Karpas-422 (cell line): ENCODE measurements at regions not wholly inside any gene's neighbourhood (a gene's known extent, or its start where the extent isn't known, plus 50 kb on each side); places are given as distances from the start of the nearest gene placed in this dataset.
"Not testable (repeated sequence)": the region's sequence is repeated elsewhere in the genome, so short reads cannot be mapped to it uniquely, and the experiment has no call there.

Source experiments
- DNase-seq: peaks from one replicate; pipeline ENCODE4 v3.0.0-alpha.2; 2015
- H2AFZ ChIP-seq: fragments of 200-600 bp; sonication (generic); 2 replicates; pipeline ENCODE4 v1.6.1; 2014; ENCODE audit warnings: antibody characterized with exemption, low read length, mixed read lengths
- H3K27ac ChIP-seq: fragments of 200-600 bp; sonication (generic); 2 replicates; pipeline ENCODE4 v1.5.1; 2014; ENCODE audit warnings: mild to moderate bottlenecking, low read length, moderate library complexity
- H3K27me3 ChIP-seq: fragments of 200-600 bp; sonication (generic); 2 replicates; pipeline ENCODE4 v1.6.1; 2014; ENCODE audit warnings: low read length, mixed read lengths
- H3K36me3 ChIP-seq: fragments of 200-600 bp; sonication (generic); 2 replicates; pipeline ENCODE4 v1.6.1; 2014; ENCODE audit warnings: low read length, mixed read lengths; ENCODE audit not compliant: insufficient read depth
- H3K4me1 ChIP-seq: fragments of 200-600 bp; sonication (generic); 2 replicates; pipeline ENCODE4 v1.6.1; 2014; ENCODE audit warnings: mild to moderate bottlenecking, low read length, mixed read lengths
- H3K4me2 ChIP-seq: fragments of 200-600 bp; sonication (generic); 2 replicates; pipeline ENCODE4 v1.6.1; 2014; ENCODE audit warnings: low read length, low read depth, mild to moderate bottlenecking; ENCODE audit not compliant: poor library complexity, severe bottlenecking
- H3K4me3 ChIP-seq: fragments of 200-600 bp; sonication (generic); 2 replicates; pipeline ENCODE4 v1.5.1; 2014; ENCODE audit warnings: mild to moderate bottlenecking, antibody characterized with exemption, low read length, mixed read lengths
- H3K79me2 ChIP-seq: fragments of 200-600 bp; sonication (generic); 2 replicates; pipeline ENCODE4 v1.6.1; 2014; ENCODE audit warnings: mild to moderate bottlenecking, low read length, mixed read lengths
- H3K9ac ChIP-seq: fragments of 200-600 bp; sonication (generic); 2 replicates; pipeline ENCODE4 v1.6.0; 2014; ENCODE audit warnings: low read length
- H3K9me2 ChIP-seq: fragments of 200-600 bp; sonication (generic), shearing (Covaris generic); replicated peaks from 2 replicates; pipeline ENCODE4 v1.6.0; 2014; ENCODE audit warnings: mild to moderate bottlenecking, low read length, moderate library complexity; ENCODE audit not compliant: insufficient read depth
- H3K9me3 ChIP-seq: fragments of 300-700, 200-600 bp; sonication (generic); 2 replicates; pipeline ENCODE4 v1.6.1; 2014; ENCODE audit warnings: low read length, mixed read lengths
- H4K20me1 ChIP-seq: fragments of 200-600 bp; sonication (generic); 2 replicates; pipeline ENCODE4 v1.6.1; 2014; ENCODE audit warnings: mild to moderate bottlenecking, antibody characterized with exemption, low read length, low read depth; ENCODE audit not compliant: insufficient read depth

DNA sequence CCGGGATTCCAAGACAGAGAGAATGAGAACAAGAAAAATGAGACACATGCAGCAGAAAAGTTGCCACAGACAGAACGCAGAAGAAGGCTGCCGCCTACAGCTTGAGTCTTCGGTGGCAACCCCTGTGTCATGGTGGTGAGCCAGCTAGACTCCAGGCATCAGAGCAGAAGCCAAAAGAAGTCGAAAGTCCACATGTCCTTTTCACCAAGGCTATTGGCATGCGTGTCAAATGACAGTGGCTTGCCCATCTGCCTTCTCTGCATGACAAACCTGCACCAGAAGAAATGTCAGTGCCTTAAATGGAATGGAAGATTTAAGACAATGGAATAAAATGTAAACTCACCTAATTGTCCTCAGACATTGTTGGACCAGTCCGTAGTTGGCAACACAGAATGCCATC, 93.9 kb upstream of the NPSR1 start:
- Histone ChIP-seq H3K79me2 (no peaks in the 10 kb centered on the region), H4K20me1 (no peaks in the 10 kb centered on the region), H2AFZ (no peak overlapping the region), H3K9me3 (no peaks in the 10 kb centered on the region), H3K4me2 (no peak overlapping the region), H3K27me3 (no peaks in the 10 kb centered on the region), H3K9ac (no peak overlapping the region), H3K9me2 (no peaks in the 10 kb centered on the region), H3K4me3 (no peak overlapping the region), H3K36me3 (no peaks in the 10 kb centered on the region), H3K4me1 (peaks cover 5% of the 10 kb centered on the region; the same call in 1 of the 2 replicates), H3K27ac (no peak overlapping the region)
- DNase-seq: no peak

GRCh38 chr7:34567906-34568305, 90.1 kb upstream of the NPSR1 start:
- Histone ChIP-seq H3K27ac (no peak overlapping the region), H3K9me2 (no peaks in the 10 kb centered on the region), H3K4me3 (no peak overlapping the region), H3K36me3 (no peaks in the 10 kb centered on the region), H3K9ac (no peak overlapping the region), H3K79me2 (no peaks in the 10 kb centered on the region), H3K9me3 (no peaks in the 10 kb centered on the region), H2AFZ (no peak overlapping the region), H4K20me1 (no peaks in the 10 kb centered on the region), H3K4me2 (peak overlapping the region; percentile 13), H3K4me1 (peaks cover 5% of the 10 kb centered on the region; the same call in 1 of the 2 replicates), H3K27me3 (no peaks in the 10 kb centered on the region)
- no peak for DNase-seq

- peaks cover 5% of the 10 kb centered on the region; the same call in 1 of the 2 replicates for H3K4me1 ChIP-seq
- H3K9me2 ChIP-seq: no peaks in the 10 kb centered on the region
- H3K27ac ChIP-seq: no peak overlapping the region
- H3K4me2 ChIP-seq: no peak overlapping the region
- H2AFZ ChIP-seq: no peak overlapping the region
- no peak overlapping the region for H3K4me3 ChIP-seq
- DNase-seq: no peak
- no peaks in the 10 kb centered on the region for H3K79me2 ChIP-seq
- no peak overlapping the region for H3K9ac ChIP-seq
- no peaks in the 10 kb centered on the region for H3K27me3 ChIP-seq
- no peaks in the 10 kb centered on the region for H3K36me3 ChIP-seq
- no peaks in the 10 kb centered on the region for H3K9me3 ChIP-seq
- H4K20me1 ChIP-seq: no peaks in the 10 kb centered on the region
Observed at GRCh38 chr7:34569975-34570699, 87.9 kb upstream of the NPSR1 start.

- no peak for DNase-seq
- H3K36me3 ChIP-seq: no peaks in the 10 kb centered on the region
- no peak overlapping the region for H3K27ac ChIP-seq
- H4K20me1 ChIP-seq: no peaks in the 10 kb centered on the region
- no peaks in the 10 kb centered on the region for H3K9me3 ChIP-seq
- no peaks in the 10 kb centered on the region for H3K79me2 ChIP-seq
- no peaks in the 10 kb centered on the region for H3K9me2 ChIP-seq
- H2AFZ ChIP-seq: no peak overlapping the region
- H3K4me1 ChIP-seq: no peaks in the 10 kb centered on the region
- H3K4me3 ChIP-seq: no peak overlapping the region
- H3K4me2 ChIP-seq: no peak overlapping the region
- no peak overlapping the region for H3K9ac ChIP-seq
- H3K27me3 ChIP-seq: no peaks in the 10 kb centered on the region
Observed at GRCh38 chr7:34575006-34575405, 83.0 kb upstream of the NPSR1 start.

DNA sequence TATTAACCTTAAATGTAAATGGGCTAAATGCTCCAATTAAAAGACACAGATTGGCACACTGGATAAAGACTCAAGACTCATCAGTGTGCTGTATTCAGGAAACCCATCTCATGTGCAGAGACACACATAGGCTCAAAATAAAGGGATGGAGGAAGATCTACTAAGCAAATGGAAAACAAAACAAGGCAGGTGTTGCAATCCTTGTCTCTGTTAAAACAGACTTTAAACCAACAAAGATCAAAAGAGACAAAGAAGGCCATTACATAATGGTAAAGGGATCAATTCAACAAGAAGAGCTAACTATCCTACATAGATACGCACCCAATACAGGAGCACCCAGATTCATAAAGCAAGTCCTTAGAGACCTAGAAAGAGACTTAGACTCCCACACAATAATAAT, 80.1 kb upstream of the NPSR1 start:
- H3K4me1 ChIP-seq, H3K79me2 ChIP-seq, H3K9me2 ChIP-seq, H3K27ac ChIP-seq, H3K27me3 ChIP-seq, H4K20me1 ChIP-seq, DNase-seq, H3K4me2 ChIP-seq, H2AFZ ChIP-seq, H3K4me3 ChIP-seq, H3K9me3 ChIP-seq, H3K9ac ChIP-seq, H3K36me3 ChIP-seq: not testable (repeated sequence)

DNA sequence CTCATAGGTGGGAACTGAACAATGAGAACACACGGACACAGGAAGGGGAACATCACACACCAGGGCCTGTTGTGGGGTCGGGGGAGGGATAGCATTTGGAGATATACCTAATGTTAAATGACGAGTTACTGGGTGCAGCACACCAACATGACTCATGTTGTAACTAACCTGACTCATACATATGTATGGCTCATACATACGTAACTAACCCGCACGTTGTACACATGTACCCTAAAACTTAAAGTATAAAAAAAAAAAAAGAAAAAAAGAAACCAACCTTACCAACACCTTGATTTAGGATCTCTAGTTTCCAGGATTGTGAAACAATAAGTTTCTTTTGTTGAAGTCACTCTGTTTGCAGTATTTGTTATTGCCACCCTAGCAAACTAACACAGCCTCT, 76.3 kb upstream of the NPSR1 start:
- not testable (repeated sequence) for H3K4me2 ChIP-seq, H4K20me1 ChIP-seq, H3K9me3 ChIP-seq, H3K36me3 ChIP-seq, H3K9me2 ChIP-seq, H2AFZ ChIP-seq, H3K79me2 ChIP-seq, H3K4me3 ChIP-seq, H3K27ac ChIP-seq, H3K9ac ChIP-seq, H3K4me1 ChIP-seq, DNase-seq, H3K27me3 ChIP-seq

GRCh38 chr7:34584526-34584925, 73.5 kb upstream of the NPSR1 start:
- no peaks in the 10 kb centered on the region for H3K9me2 ChIP-seq
- DNase-seq: no peak

DNA sequence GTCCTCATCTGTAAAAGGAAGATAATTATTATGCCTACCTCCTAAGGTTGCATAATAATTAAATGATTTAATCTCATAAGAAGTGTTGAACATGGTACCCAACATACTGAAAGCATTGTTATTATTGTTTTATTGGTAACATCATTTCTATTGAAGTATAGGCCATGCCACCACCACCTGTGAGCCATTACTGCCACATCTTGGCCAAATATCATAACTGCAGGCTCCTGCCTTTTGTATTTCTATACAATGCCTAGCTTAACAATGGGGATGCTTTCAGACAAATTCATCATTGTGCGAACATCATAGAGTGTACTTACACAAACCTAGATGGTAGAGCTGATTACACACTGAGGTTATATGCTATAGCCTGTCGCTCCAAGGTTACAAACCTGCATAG, 61.1 kb upstream of the NPSR1 start:
- no peak overlapping the region for H2AFZ ChIP-seq

More at GRCh38 chr7:34584526-34584925, 73.5 kb upstream of the NPSR1 start:
- H3K27ac ChIP-seq: no peak overlapping the region
- H2AFZ ChIP-seq: no peak overlapping the region
- H4K20me1 ChIP-seq: no peaks in the 10 kb centered on the region
- H3K9me3 ChIP-seq: no peaks in the 10 kb centered on the region
- H3K4me3 ChIP-seq: no peak overlapping the region
- H3K4me1 ChIP-seq: no peaks in the 10 kb centered on the region
- no peak overlapping the region for H3K9ac ChIP-seq
- no peaks in the 10 kb centered on the region for H3K79me2 ChIP-seq
- H3K4me2 ChIP-seq: no peak overlapping the region
- H3K27me3 ChIP-seq: no peaks in the 10 kb centered on the region
- no peaks in the 10 kb centered on the region for H3K36me3 ChIP-seq

More for the DNA sequence above, 61.1 kb upstream of the NPSR1 start:
- H3K27ac ChIP-seq: no peak overlapping the region
- H3K4me2 ChIP-seq: no peak overlapping the region
- no peak overlapping the region for H3K9ac ChIP-seq
- peak; percentile 70 for DNase-seq
- no peaks in the 10 kb centered on the region for H3K9me2 ChIP-seq
- H3K79me2 ChIP-seq: no peaks in the 10 kb centered on the region
- no peaks in the 10 kb centered on the region for H3K27me3 ChIP-seq
- no peaks in the 10 kb centered on the region for H3K4me1 ChIP-seq
- no peaks in the 10 kb centered on the region for H4K20me1 ChIP-seq
- H3K9me3 ChIP-seq: no peaks in the 10 kb centered on the region
- no peaks in the 10 kb centered on the region for H3K36me3 ChIP-seq
- no peak overlapping the region for H3K4me3 ChIP-seq
